Activated CD4-positive, alpha-beta T cell treated with anti-CD3 and anti-CD28 coated beads, Interleukin-2, Interleukin-6, amounts not matched to agents 100 ng/mL and 50 ng/mL, durations not matched to agents 16 hours and 8 hours (primary cell): ENCODE measurements at regions not wholly inside any gene's neighbourhood (a gene's known extent, or its start where the extent isn't known, plus 50 kb on each side); places are given as distances from the start of the nearest gene placed in this dataset.
"Not testable (repeated sequence)": the region's sequence is repeated elsewhere in the genome, so short reads cannot be mapped to it uniquely, and the experiment has no call there.

ENCODE experiments used
- DNase-seq: peaks from one replicate; pipeline ENCODE4 v3.0.0-alpha.2; 2020

- no peak for DNase-seq
Observed at GRCh38 chr4:42205541-42205940, 53.1 kb upstream of the BEND4 start.

GRCh38 chr4:42216664-42217063, 64.2 kb upstream of the BEND4 start:
- DNase-seq: no peak

- no peak for DNase-seq
Observed at GRCh38 chr4:42225286-42225685, 72.8 kb upstream of the BEND4 start.

GRCh38 chr4:42234817-42235216, 82.4 kb upstream of the BEND4 start:
- DNase-seq: no peak

- no peak for DNase-seq
Observed at GRCh38 chr4:42235304-42236021, 83.0 kb upstream of the BEND4 start.

- DNase-seq: no peak
Observed at GRCh38 chr4:42237010-42237409, 84.6 kb upstream of the BEND4 start.

- no peak for DNase-seq
Observed at GRCh38 chr4:42237451-42237850, 85.0 kb upstream of the BEND4 start.

GRCh38 chr4:42248972-42249371, 96.5 kb upstream of the BEND4 start:
- no peak for DNase-seq

GRCh38 chr4:42252315-42252714, 99.9 kb upstream of the BEND4 start:
- no peak for DNase-seq

- DNase-seq: not testable (repeated sequence)
Observed at GRCh38 chr4:42257645-42258044, 105.2 kb upstream of the BEND4 start.

GRCh38 chr4:42262701-42263490, 110.4 kb upstream of the BEND4 start:
- no peak for DNase-seq

- no peak for DNase-seq
Observed at GRCh38 chr4:42265782-42266602, 113.5 kb upstream of the BEND4 start.

GRCh38 chr4:42267724-42268123, 115.3 kb upstream of the BEND4 start:
- no peak for DNase-seq

GRCh38 chr4:42268824-42269223, 116.4 kb upstream of the BEND4 start:
- DNase-seq: no peak

- DNase-seq: no peak
Observed at GRCh38 chr4:42271096-42271495, 118.6 kb upstream of the BEND4 start.

- DNase-seq: no peak
Observed at GRCh38 chr4:42277291-42277690, 120.0 kb upstream of the SHISA3 start.

- DNase-seq: no peak
Observed at GRCh38 chr4:42278709-42279324, 118.5 kb upstream of the SHISA3 start.

- DNase-seq: peak; percentile 57
Observed at GRCh38 chr4:42280327-42281095, 116.8 kb upstream of the SHISA3 start.

GRCh38 chr4:42281324-42282020, 115.8 kb upstream of the SHISA3 start:
- DNase-seq: no peak

- DNase-seq: peak; percentile 75
Observed at GRCh38 chr4:42282081-42282901, 115.0 kb upstream of the SHISA3 start.

GRCh38 chr4:42284030-42284429, 113.3 kb upstream of the SHISA3 start:
- DNase-seq: no peak
